Activated CD4-positive, alpha-beta T cell treated with anti-CD3 and anti-CD28 coated beads, Interleukin-2, amount 10 ng/mL, durations not matched to agents 24 days and 14 days (primary cell): ENCODE measurements at regions not wholly inside any gene's neighbourhood (a gene's known extent, or its start where the extent isn't known, plus 50 kb on each side); places are given as distances from the start of the nearest gene placed in this dataset.
"Not testable (repeated sequence)": the region's sequence is repeated elsewhere in the genome, so short reads cannot be mapped to it uniquely, and the experiment has no call there.

ENCODE experiments used
- DNase-seq: peaks from one replicate; pipeline ENCODE4 v3.0.0; 2022
- H3K27ac Mint-ChIP-seq: one replicate; pipeline ENCODE4 v1.8.0; 2022; ENCODE audit warnings: mild to moderate bottlenecking, mixed read lengths
- H3K27me3 Mint-ChIP-seq: one replicate; pipeline ENCODE4 v1.8.0; 2022; ENCODE audit warnings: mixed read lengths
- H3K36me3 Mint-ChIP-seq: one replicate; pipeline ENCODE4 v1.8.0; 2022; ENCODE audit warnings: low read depth, mild to moderate bottlenecking, mixed read lengths
- H3K4me1 Mint-ChIP-seq: one replicate; pipeline ENCODE4 v1.8.0; 2021; ENCODE audit warnings: mixed read lengths
- H3K4me3 Mint-ChIP-seq: one replicate; pipeline ENCODE4 v1.8.0; 2022; ENCODE audit warnings: mild to moderate bottlenecking, moderate library complexity, mixed read lengths
- H3K9me3 Mint-ChIP-seq: one replicate; pipeline ENCODE4 v1.8.0; 2021; ENCODE audit warnings: mixed read lengths
- intact Hi-C: fragments of 100-400 bp; cut with micrococcal nuclease; formaldehyde crosslinking; loops from one replicate; pipeline ENCODE4 v1.15.1; 2023

DNA sequence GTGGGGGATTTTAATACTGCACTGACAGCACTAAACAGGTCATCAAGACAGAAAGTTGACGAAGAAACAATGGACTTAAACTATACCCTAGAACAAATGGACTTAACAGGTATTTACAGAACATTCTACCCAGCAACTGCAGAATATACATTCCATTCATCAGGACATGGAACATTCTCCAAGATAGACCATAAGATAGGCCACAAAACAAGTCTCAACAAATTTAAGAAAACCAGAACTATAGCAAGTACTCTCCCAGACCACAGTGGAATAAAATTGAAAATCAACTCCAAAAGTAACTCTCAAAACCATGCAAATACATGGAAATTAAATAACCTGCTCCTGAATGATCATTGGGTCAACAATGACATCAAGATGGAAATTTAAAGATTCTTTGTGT lies 218.3 kb downstream of the SYK start:
- Mint-ChIP-seq H3K9me3 (peaks cover 31% of the 10 kb centered on the region), H3K27me3 (peaks cover 14% of the 10 kb centered on the region)
- DNase-seq, H3K4me1 Mint-ChIP-seq, intact Hi-C loops, H3K27ac Mint-ChIP-seq, H3K36me3 Mint-ChIP-seq, H3K4me3 Mint-ChIP-seq: not testable (repeated sequence)

DNA sequence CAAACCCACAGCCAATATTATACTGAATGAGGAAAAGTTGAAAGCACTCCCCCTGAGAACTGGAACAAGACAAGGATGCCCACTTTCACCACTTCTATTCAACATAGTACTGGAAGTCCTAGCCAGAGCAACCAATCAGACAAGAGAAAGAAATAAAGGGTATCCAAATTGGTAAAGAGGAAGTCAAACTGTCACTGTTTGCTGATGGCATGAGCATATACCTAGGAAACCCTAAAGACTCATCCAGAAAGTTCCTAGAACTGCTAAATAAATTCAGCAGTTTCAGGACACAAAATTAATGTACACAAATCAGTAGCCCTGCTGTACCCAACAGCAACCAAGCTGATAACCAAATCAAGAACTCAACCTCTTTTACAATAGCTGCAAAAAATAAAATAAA lies 220.0 kb downstream of the SYK start:
- Mint-ChIP-seq H3K27me3 (peaks cover 15% of the 10 kb centered on the region), H3K9me3 (peaks cover 25% of the 10 kb centered on the region)
- DNase-seq = peak; percentile 46
- H3K4me1 Mint-ChIP-seq, H3K36me3 Mint-ChIP-seq, intact Hi-C loops, H3K4me3 Mint-ChIP-seq, H3K27ac Mint-ChIP-seq: not testable (repeated sequence)

DNA sequence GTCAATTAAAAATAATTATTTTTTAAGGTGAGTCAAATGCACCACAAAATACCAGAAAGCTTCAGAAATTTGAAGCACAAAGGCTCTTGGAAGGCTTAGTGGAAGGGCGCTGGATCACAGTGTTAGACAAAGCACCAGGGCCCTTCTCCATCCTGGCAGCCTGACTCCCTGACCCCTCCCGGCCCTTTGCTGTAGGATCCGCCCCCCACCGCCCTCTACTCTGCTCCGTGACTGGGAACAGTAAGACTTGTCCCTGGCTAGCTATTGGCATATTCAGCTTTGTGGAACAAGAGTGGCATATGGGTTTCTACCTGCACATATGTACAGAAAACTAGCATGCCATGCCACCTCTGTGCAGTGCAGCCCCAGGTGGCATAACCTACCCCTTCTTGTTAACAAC lies 222.1 kb downstream of the SYK start:
- no peak overlapping the region for H3K27ac Mint-ChIP-seq
- intact Hi-C loops = no loop called here
- H3K4me3 Mint-ChIP-seq = no peak overlapping the region
- H3K4me1 Mint-ChIP-seq = peaks cover 5% of the 10 kb centered on the region
- DNase-seq = peak; percentile 44
- H3K9me3 Mint-ChIP-seq = peaks cover 22% of the 10 kb centered on the region
- peaks cover 13% of the 10 kb centered on the region for H3K27me3 Mint-ChIP-seq
- H3K36me3 Mint-ChIP-seq = no peaks in the 10 kb centered on the region

DNA sequence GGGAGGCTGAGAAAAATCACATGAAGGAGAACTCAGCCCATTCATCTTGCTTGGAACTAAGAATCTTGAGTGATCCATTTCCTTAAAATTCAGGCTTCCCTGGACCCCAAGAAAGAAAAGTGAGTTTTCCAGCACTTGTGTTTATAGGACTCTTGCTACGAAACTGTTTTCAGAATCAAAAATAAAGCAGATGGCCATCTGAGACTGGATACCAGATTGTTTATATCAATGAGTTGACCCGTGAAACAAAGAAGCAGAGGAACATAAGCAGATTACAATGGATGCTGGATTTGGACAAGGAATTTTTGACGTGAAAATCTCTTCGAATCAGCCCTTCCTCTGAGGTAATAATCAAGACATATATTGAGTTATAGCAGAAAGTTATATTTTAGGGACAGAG lies 223.2 kb downstream of the SYK start:
- peaks cover 5% of the 10 kb centered on the region for H3K4me1 Mint-ChIP-seq
- peak; percentile 37 for DNase-seq
- H3K27me3 Mint-ChIP-seq = peaks cover 12% of the 10 kb centered on the region
- H3K36me3 Mint-ChIP-seq = no peaks in the 10 kb centered on the region
- no peak overlapping the region for H3K4me3 Mint-ChIP-seq
- intact Hi-C loops = no loop called here
- H3K9me3 Mint-ChIP-seq = peaks cover 13% of the 10 kb centered on the region
- H3K27ac Mint-ChIP-seq = no peak overlapping the region

DNA sequence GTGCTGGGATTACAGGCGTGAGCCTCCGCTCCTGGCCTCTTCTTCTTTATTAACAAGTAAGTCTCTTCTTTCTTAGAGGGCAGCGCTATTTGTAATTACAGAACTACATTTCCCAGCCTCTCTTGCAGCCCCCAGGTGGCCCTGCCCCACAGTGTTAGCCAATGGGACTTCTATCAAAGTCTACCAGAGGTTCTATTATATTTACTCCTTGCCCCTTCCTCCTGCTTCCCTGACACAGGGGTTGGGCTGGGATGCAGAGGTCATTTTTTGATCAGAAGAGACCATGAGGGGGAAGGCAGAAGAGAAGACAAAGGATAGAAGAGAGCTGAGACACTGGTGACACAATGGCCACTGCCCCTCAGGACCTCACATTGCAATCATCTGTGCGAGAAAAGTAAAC lies 224.2 kb downstream of the SYK start:
- DNase-seq = peak; percentile 48
- H3K27ac Mint-ChIP-seq = no peak overlapping the region
- peaks cover 10% of the 10 kb centered on the region for H3K27me3 Mint-ChIP-seq
- H3K4me3 Mint-ChIP-seq = no peak overlapping the region
- no peaks in the 10 kb centered on the region for H3K36me3 Mint-ChIP-seq
- intact Hi-C loops = no loop called here
- peaks cover 7% of the 10 kb centered on the region for H3K9me3 Mint-ChIP-seq
- H3K4me1 Mint-ChIP-seq = peaks cover 5% of the 10 kb centered on the region

DNA sequence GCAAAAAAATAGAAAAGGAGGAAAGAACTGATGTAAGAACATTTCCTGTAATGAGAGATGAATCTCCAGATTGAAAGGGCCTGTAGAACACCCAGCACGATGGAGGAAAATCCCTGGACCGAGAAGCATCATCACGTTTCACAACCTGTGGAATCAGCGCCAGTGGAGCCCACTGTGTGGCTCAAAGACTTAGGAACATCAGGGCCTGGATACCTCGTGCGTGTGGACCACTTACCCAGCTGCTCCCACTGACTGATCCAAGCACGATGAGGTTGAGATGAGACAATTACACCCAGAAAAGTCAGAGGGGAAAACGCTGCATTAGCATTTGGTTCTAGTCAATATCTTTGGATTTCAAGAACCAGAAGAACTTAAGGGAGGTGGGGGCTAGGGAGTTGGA lies 224.6 kb downstream of the SYK start:
- Mint-ChIP-seq H3K36me3 (no peaks in the 10 kb centered on the region), H3K4me3 (no peak overlapping the region), H3K27me3 (peaks cover 13% of the 10 kb centered on the region), H3K27ac (no peak overlapping the region), H3K9me3 (peaks cover 4% of the 10 kb centered on the region), H3K4me1 (peaks cover 5% of the 10 kb centered on the region)
- peak; percentile 39 for DNase-seq
- intact Hi-C loops = no loop called here

DNA sequence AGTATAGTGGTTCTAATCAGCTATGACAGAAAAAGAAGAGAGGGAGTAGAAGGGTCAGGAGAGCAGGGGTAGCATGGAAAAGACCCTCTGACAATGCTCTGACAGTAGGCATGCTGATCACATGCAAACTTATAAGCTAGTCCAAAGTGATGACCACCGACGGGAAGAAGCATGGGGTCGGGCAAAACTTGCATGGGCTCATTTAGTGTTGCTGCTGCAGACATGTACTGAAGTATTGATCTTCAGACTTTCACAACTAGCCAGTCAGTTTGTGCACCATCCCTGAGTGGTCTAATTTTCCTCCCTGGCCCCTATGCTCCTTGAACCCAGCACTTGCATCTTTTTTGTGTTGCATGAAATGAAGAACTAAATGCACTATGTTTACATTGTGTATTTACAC lies 225.4 kb downstream of the SYK start:
- H3K27ac Mint-ChIP-seq = no peak overlapping the region
- H3K4me1 Mint-ChIP-seq = no peaks in the 10 kb centered on the region
- H3K9me3 Mint-ChIP-seq = no peaks in the 10 kb centered on the region
- no peaks in the 10 kb centered on the region for H3K36me3 Mint-ChIP-seq
- no peak overlapping the region for H3K4me3 Mint-ChIP-seq
- DNase-seq = peak; percentile 41
- peaks cover 18% of the 10 kb centered on the region for H3K27me3 Mint-ChIP-seq
- intact Hi-C loops = no loop called here

DNA sequence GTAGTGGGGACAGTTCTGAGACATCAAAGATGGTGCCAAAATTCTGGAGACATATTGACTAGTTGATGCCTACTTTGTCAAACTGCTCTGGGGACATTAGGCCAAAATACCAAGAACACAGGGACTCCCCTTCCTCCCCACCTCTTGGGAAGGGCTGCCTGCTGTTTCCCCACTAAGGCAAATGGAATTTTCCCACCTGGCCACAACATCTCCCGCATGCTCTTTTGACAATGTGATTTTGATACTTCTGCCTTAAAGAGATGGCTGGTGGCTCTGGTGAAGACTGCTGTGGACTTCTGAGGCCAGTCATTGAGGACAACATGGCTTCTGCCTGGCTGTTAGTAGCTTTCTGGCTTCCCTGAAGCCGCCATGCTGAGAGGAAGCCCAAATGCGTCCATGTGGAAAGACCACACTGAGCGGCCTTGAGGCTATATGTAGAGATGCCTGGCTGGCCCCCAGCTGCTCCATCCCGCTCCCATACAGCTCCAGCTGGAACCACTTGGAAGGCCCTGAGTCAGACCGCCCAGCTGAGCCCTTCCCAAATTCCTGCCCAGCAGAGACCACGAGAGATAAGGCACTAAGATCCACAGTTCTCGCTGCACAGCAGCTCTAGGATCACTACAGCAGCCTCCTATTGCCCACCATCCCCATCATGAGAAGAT lies 226.7 kb downstream of the SYK start:
- intact Hi-C loops = no loop called here
- H3K4me3 Mint-ChIP-seq = no peak overlapping the region
- peak; percentile 33 for DNase-seq
- H3K27ac Mint-ChIP-seq = no peak overlapping the region
- H3K4me1 Mint-ChIP-seq = no peaks in the 10 kb centered on the region
- no peaks in the 10 kb centered on the region for H3K9me3 Mint-ChIP-seq
- H3K27me3 Mint-ChIP-seq = peaks cover 16% of the 10 kb centered on the region
- no peaks in the 10 kb centered on the region for H3K36me3 Mint-ChIP-seq

DNA sequence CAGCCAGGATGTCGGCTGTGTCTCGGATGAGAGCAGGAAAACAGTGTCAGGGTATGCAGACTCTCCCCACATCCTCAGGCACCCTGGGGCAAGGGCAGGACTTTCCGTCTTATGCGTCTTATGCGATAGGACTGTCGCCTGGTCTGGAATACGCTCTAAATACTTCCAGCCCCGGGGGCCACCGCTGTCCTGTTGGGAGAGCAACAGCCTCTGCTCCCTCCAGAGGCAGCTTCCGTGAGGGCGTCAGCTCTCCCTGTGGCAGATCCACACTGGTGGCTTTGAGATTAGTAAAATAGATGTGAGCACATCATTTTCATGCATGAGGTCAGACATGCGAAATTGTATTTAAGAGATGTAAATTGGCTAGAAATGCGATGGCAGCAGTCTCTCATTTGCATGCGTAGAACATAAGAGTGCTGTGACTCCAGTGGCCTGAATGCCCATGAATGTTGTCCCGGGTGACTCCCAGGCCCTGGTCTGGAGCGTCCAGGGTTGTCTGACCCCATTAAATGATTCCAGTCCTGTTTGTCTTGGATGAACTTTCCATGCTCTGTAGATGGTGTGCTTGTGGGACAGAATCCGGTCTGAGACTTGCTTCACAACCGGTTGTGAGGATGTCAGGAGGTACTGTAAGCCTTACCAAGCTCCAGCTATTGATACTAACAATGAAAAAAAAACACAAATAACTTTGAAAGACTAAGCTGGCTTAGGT lies 228.2 kb downstream of the SYK start:
- no peak for DNase-seq
- intact Hi-C loops = no loop called here
- H3K27ac Mint-ChIP-seq = no peak overlapping the region
- peaks cover 14% of the 10 kb centered on the region for H3K27me3 Mint-ChIP-seq
- H3K4me3 Mint-ChIP-seq = no peak overlapping the region
- no peaks in the 10 kb centered on the region for H3K9me3 Mint-ChIP-seq
- H3K36me3 Mint-ChIP-seq = no peaks in the 10 kb centered on the region
- H3K4me1 Mint-ChIP-seq = peaks cover 4% of the 10 kb centered on the region

DNA sequence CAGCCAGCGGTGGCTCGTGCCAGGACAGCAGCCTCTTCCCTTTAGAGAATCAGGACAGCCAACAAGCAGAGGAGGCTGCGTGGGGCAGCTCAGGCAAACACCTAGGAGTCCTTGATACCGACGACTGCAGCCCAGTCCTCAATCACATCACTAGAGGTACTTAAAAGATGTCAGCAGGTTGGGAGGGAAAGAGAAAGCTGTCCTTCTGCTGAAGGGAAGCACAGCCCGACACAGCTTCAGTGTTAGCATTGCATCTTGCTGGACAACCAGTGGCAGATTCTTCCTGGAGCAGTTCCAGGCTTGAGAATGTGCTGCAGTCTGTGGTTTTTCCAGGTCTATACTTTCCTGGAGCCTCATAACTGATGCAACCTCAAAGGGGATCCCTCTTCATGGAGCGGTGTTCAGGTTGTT lies 230.5 kb downstream of the SYK start:
- peaks cover 8% of the 10 kb centered on the region for H3K27me3 Mint-ChIP-seq
- no peak for DNase-seq
- H3K36me3 Mint-ChIP-seq = no peaks in the 10 kb centered on the region
- H3K4me1 Mint-ChIP-seq = peaks cover 23% of the 10 kb centered on the region
- H3K4me3 Mint-ChIP-seq = no peak overlapping the region
- H3K9me3 Mint-ChIP-seq = no peaks in the 10 kb centered on the region
- intact Hi-C loops = no loop called here
- no peak overlapping the region for H3K27ac Mint-ChIP-seq

DNA sequence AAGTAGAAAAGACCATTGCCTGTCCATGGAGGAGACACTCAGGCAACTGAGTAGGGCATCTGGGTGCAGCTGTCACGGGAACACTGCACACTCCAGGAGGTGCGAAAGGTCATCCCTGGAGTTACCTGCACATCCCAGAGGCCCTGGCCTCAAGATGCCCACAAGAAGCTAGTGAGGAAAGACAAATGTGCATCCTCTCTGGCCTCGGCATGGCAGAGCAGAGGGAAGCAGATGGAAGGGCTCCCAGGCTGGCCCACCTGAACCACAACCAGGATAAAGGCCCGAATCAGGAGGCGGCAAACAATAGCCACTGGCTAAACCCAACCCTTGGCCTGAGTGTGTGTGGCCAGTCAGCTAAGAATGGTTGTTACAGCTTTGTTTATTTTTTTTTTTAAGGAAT lies 231.7 kb downstream of the SYK start:
- no peak for DNase-seq
- intact Hi-C loops = no loop called here
- Mint-ChIP-seq H3K4me3 (no peak overlapping the region), H3K27me3 (peaks cover 8% of the 10 kb centered on the region), H3K4me1 (peaks cover 34% of the 10 kb centered on the region), H3K27ac (no peak overlapping the region), H3K9me3 (no peaks in the 10 kb centered on the region), H3K36me3 (no peaks in the 10 kb centered on the region)

DNA sequence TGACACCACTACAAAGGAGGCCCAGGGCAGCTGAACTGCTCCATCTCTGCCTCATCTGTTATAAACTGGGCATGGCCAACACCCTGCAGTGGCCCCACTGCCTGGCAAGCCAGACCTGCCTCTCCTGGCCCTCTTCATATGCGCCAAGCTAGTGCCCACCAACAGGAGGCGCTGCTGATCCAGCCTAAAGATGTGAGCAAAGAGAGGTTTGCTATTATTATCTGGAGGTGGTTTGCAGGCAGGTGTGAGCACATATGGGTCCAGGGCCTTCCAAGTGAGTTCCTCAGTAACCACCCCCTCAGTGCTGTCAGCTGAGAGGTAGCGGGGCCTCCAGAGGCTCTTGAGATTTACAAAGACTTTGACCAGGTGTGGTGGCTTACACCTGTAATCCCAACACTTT lies 232.2 kb downstream of the SYK start:
- no peak overlapping the region for H3K4me3 Mint-ChIP-seq
- no peaks in the 10 kb centered on the region for H3K9me3 Mint-ChIP-seq
- intact Hi-C loops = no loop called here
- peaks cover 38% of the 10 kb centered on the region for H3K4me1 Mint-ChIP-seq
- no peaks in the 10 kb centered on the region for H3K36me3 Mint-ChIP-seq
- peaks cover 8% of the 10 kb centered on the region for H3K27me3 Mint-ChIP-seq
- peak; percentile 89 for DNase-seq
- H3K27ac Mint-ChIP-seq = no peak overlapping the region

DNA sequence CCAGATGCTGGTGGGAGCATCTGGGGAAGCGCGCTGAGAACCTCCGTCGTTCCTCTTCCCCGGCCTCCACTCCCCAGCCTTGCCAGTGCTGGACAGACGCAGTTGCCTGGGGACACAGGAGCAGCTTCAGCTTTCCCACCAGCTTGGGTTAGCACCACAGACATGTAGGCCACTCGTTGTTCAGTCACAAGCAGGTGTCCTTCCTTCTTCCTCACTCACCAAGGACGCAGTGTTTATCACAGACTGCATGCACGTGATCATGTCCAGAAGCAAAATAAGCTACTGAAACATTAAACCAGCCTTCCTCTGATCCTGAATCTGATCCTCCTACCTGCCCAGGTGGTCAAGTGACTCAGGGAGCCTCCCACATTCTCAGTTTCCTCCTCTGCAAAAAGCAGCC lies 232.9 kb downstream of the SYK start:
- H3K27me3 Mint-ChIP-seq = peaks cover 8% of the 10 kb centered on the region
- intact Hi-C loops = no loop called here
- no peak overlapping the region for H3K27ac Mint-ChIP-seq
- no peaks in the 10 kb centered on the region for H3K36me3 Mint-ChIP-seq
- no peaks in the 10 kb centered on the region for H3K9me3 Mint-ChIP-seq
- H3K4me3 Mint-ChIP-seq = no peak overlapping the region
- H3K4me1 Mint-ChIP-seq = peaks cover 41% of the 10 kb centered on the region
- peak; percentile 54 for DNase-seq

DNA sequence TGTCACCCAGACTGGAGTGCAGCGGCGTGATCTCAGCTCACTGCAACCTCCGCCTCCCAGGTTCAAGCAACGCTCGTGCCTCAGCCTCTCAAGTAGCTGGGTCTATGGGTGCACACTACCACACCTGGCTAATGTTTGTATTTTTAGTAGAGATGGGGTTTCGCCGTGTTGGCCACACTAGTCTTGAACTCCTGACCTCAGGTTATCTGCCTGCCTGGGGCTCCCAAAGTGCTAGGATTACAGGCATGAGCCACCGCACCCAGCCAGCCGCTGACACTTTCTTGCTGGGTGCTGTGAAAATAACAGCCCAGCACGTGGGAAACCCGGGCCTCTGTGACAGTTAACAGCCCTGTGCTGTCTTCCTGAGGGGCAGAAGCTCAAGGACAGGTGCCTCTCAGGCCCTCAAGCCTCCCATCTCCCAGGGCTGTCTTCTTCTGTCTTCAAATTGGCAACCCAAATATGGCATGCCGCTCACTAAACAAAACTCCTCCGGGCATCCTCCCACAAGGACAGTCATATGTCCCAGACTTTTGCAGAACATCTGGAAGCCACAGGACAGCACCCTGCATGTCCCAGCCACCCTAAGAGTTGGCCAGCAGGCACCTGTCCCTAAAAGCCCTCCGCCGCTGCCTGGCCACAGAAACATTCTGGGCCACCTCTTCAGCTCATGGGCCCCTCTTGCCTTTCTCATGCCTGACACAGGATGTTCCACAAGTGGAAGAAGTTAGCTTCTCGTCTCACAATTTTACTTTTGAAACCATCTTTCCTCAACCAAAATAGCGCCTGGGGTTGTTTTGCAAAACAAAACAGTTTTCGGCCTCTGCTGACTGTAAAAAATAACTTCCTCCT lies 233.6 kb downstream of the SYK start:
- peak overlapping the region; percentile 87 for H3K27ac Mint-ChIP-seq
- intact Hi-C loops = loop anchor here (5.0 kb wide), 4 partner anchors 37 to 692 kb away; no protein-coding TSS in a partner anchor
- peak; percentile 54 for DNase-seq
- no peak overlapping the region for H3K4me3 Mint-ChIP-seq
- H3K27me3 Mint-ChIP-seq = peaks cover 8% of the 10 kb centered on the region
- H3K36me3 Mint-ChIP-seq = no peaks in the 10 kb centered on the region
- H3K4me1 Mint-ChIP-seq = peaks cover 47% of the 10 kb centered on the region
- no peaks in the 10 kb centered on the region for H3K9me3 Mint-ChIP-seq
